Tibial nerve (tissue), 4 donors: ENCODE measurements at regions not wholly inside any gene's neighbourhood (a gene's known extent, or its start where the extent isn't known, plus 50 kb on each side); places are given as distances from the start of the nearest gene placed in this dataset.

Experiments used
- DNase-seq, 2 donors: peaks; one replicate each; pipeline ENCODE4 v3.0.0-alpha.2; 2019; ENCODE audit warnings: low spot score in 2 of 2
- H3K27ac ChIP-seq, 4 donors: fragments of 200-600 bp; sonication (generic) in 3 of 4; one replicate each; pipeline ENCODE4 v1.5.1; 2017 to 2019; ENCODE audit warnings: mild to moderate bottlenecking in 1 of 4
- H3K27me3 ChIP-seq, 2 donors: fragments of 200-600 bp; sonication (generic) in 1 of 2; one replicate each; pipeline versions ENCODE4 v1.5.1 to v1.6.0; 2017 to 2019
- H3K36me3 ChIP-seq, 3 donors: fragments of 200-600 bp; sonication (generic); one replicate each; pipeline ENCODE4 v1.5.1; 2018 to 2019
- H3K4me1 ChIP-seq, 4 donors: fragments of 200-600 bp; sonication (generic) in 3 of 4; one replicate each; pipeline ENCODE4 v1.5.1; 2017 to 2019
- H3K4me3 ChIP-seq, 4 donors: fragments of 200-600 bp; sonication (generic) in 3 of 4; one replicate each; pipeline ENCODE4 v1.5.1; 2017 to 2019; ENCODE audit warnings: mild to moderate bottlenecking in 1 of 4, moderate library complexity in 1 of 4
- H3K9me3 ChIP-seq, 4 donors: fragments of 200-600 bp; sonication (generic) in 3 of 4; one replicate each; pipeline ENCODE4 v1.5.1; 2017 to 2019
- CTCF ChIP-seq, 5 experiments: fragments of 200-600 bp in 3 of 5; fragments of 450-650 bp in 2 of 5; sonication (generic) in 3 of 5; IDR thresholded peaks; one replicate each; pipeline ENCODE4 v1.5.1; 2016 to 2019; ENCODE audit warnings: antibody characterized with exemption in 5 of 5, mild to moderate bottlenecking in 3 of 5, moderate library complexity in 2 of 5
- EP300 ChIP-seq, 2 donors: sonication (generic); formaldehyde crosslinking; IDR thresholded peaks; one replicate each; pipeline ENCODE4 v1.6.1; 2017; ENCODE audit warnings: antibody characterized with exemption in 2 of 2, mild to moderate bottlenecking in 1 of 2
- POLR2A ChIP-seq, 2 donors: fragments of 450-650 bp; IDR thresholded peaks; one replicate each; pipeline ENCODE4 v1.6.1; 2017; ENCODE audit warnings: antibody characterized with exemption in 2 of 2, mild to moderate bottlenecking in 2 of 2, moderate library complexity in 2 of 2
- WGBS, 2 donors: methylation state at CpG; one replicate each; pipeline ENCODE4 v1.1.5; 2018; 5-methylcytosine and 5-hydroxymethylcytosine counted together

- Histone ChIP-seq H3K4me3 (no peak overlapping the region), H3K4me1 (no peaks in the 10 kb centered on the region), H3K36me3 (no peaks in the 10 kb centered on the region), H3K9me3 (no peaks in the 10 kb centered on the region), H3K27me3 (no peaks in the 10 kb centered on the region), H3K27ac (no peak overlapping the region)
- no peak for TF ChIP-seq POLR2A (IDR thresholded peaks at IDR 0.05)
- no peak for TF ChIP-seq EP300 (IDR thresholded peaks at IDR 0.05)
- TF ChIP-seq CTCF (IDR thresholded peaks at IDR 0.05), result no peak
- DNase-seq, result no peak
Observed at GRCh38 chr11:80255021-80255420, 814.2 kb upstream of the TENM4 start.

- Histone ChIP-seq H3K9me3 (no peaks in the 10 kb centered on the region), H3K27me3 (no peaks in the 10 kb centered on the region), H3K4me3 (no peak overlapping the region), H3K36me3 (no peaks in the 10 kb centered on the region), H3K27ac (no peak overlapping the region), H3K4me1 (no peaks in the 10 kb centered on the region)
- TF ChIP-seq EP300 (IDR thresholded peaks at IDR 0.05) (no peak), CTCF (IDR thresholded peaks at IDR 0.05) (no peak), POLR2A (IDR thresholded peaks at IDR 0.05) (no peak)
- no peak for DNase-seq
- WGBS, 2 donors, result 77 to 78% methylated on average over 3 of the region's 3 CpGs
Observed at GRCh38 chr11:80241766-80242165, 800.9 kb upstream of the TENM4 start.

- no peak for TF ChIP-seq POLR2A (IDR thresholded peaks at IDR 0.05)
- no peak overlapping the region for H3K4me3 ChIP-seq
- 73 to 76% methylated on average over 1 of the region's 1 CpG for WGBS, 2 donors
- no peaks in the 10 kb centered on the region for H3K36me3 ChIP-seq
- no peaks in the 10 kb centered on the region for H3K4me1 ChIP-seq
- peaks cover 0 to 10% (median 0%) of the 10 kb centered on the region in 4 donors for H3K9me3 ChIP-seq
- H3K27ac ChIP-seq, result no peak overlapping the region
- H3K27me3 ChIP-seq, result no peaks in the 10 kb centered on the region
- DNase-seq, result no peak
Observed at GRCh38 chr11:80240245-80240644, 799.4 kb upstream of the TENM4 start.

- H3K36me3 ChIP-seq, result no peaks in the 10 kb centered on the region
- no peak overlapping the region for H3K27ac ChIP-seq
- 55 to 85% methylated on average over 1 of the region's 1 CpG for WGBS, 2 donors
- no peaks in the 10 kb centered on the region for H3K27me3 ChIP-seq
- TF ChIP-seq POLR2A (IDR thresholded peaks at IDR 0.05), result no peak
- TF ChIP-seq EP300 (IDR thresholded peaks at IDR 0.05), result no peak
- no peak for TF ChIP-seq CTCF (IDR thresholded peaks at IDR 0.05)
- no peak overlapping the region for H3K4me3 ChIP-seq
- H3K4me1 ChIP-seq, result no peaks in the 10 kb centered on the region
- H3K9me3 ChIP-seq, result peaks cover 0 to 17% (median 0%) of the 10 kb centered on the region in 4 donors
- no peak for DNase-seq
Observed at GRCh38 chr11:80239217-80239616, 798.4 kb upstream of the TENM4 start.

- Histone ChIP-seq H3K36me3 (no peaks in the 10 kb centered on the region), H3K27ac (no peak overlapping the region), H3K4me3 (no peak overlapping the region), H3K27me3 (no peaks in the 10 kb centered on the region), H3K9me3 (peaks cover 0 to 33% (median 5%) of the 10 kb centered on the region in 4 donors), H3K4me1 (no peaks in the 10 kb centered on the region)
- no peak for TF ChIP-seq POLR2A (IDR thresholded peaks at IDR 0.05)
- no peak for TF ChIP-seq EP300 (IDR thresholded peaks at IDR 0.05)
- TF ChIP-seq CTCF (IDR thresholded peaks at IDR 0.05), result no peak
- DNase-seq, result no peak
Observed at GRCh38 chr11:80227915-80228314, 787.1 kb upstream of the TENM4 start.

- Histone ChIP-seq H3K9me3 (peaks cover 0 to 4% (median 0%) of the 10 kb centered on the region in 4 donors), H3K4me3 (no peak overlapping the region), H3K4me1 (no peaks in the 10 kb centered on the region), H3K27ac (no peak overlapping the region), H3K36me3 (no peaks in the 10 kb centered on the region), H3K27me3 (no peaks in the 10 kb centered on the region)
- WGBS, 2 donors, result 90% methylated on average over 2 of the region's 2 CpGs
- DNase-seq, result no peak
- TF ChIP-seq EP300 (IDR thresholded peaks at IDR 0.05), result no peak
- no peak for TF ChIP-seq POLR2A (IDR thresholded peaks at IDR 0.05)
- no peak for TF ChIP-seq CTCF (IDR thresholded peaks at IDR 0.05)
Observed at GRCh38 chr11:80214413-80214812, 773.6 kb upstream of the TENM4 start.
